Tibial nerve (tissue), 4 donors: ENCODE measurements at regions not wholly inside any gene's neighbourhood (a gene's known extent, or its start where the extent isn't known, plus 50 kb on each side); places are given as distances from the start of the nearest gene placed in this dataset.
"Not testable (repeated sequence)": the region's sequence is repeated elsewhere in the genome, so short reads cannot be mapped to it uniquely, and the experiment has no call there.

Experiments used
- DNase-seq, 2 donors: peaks; one replicate each; pipeline ENCODE4 v3.0.0-alpha.2; 2019; ENCODE audit warnings: low spot score in 2 of 2
- H3K27ac ChIP-seq, 4 donors: fragments of 200-600 bp; sonication (generic) in 3 of 4; one replicate each; pipeline ENCODE4 v1.5.1; 2017 to 2019; ENCODE audit warnings: mild to moderate bottlenecking in 1 of 4
- H3K27me3 ChIP-seq, 2 donors: fragments of 200-600 bp; sonication (generic) in 1 of 2; one replicate each; pipeline versions ENCODE4 v1.5.1 to v1.6.0; 2017 to 2019
- H3K36me3 ChIP-seq, 3 donors: fragments of 200-600 bp; sonication (generic); one replicate each; pipeline ENCODE4 v1.5.1; 2018 to 2019
- H3K4me1 ChIP-seq, 4 donors: fragments of 200-600 bp; sonication (generic) in 3 of 4; one replicate each; pipeline ENCODE4 v1.5.1; 2017 to 2019
- H3K4me3 ChIP-seq, 4 donors: fragments of 200-600 bp; sonication (generic) in 3 of 4; one replicate each; pipeline ENCODE4 v1.5.1; 2017 to 2019; ENCODE audit warnings: mild to moderate bottlenecking in 1 of 4, moderate library complexity in 1 of 4
- H3K9me3 ChIP-seq, 4 donors: fragments of 200-600 bp; sonication (generic) in 3 of 4; one replicate each; pipeline ENCODE4 v1.5.1; 2017 to 2019
- CTCF ChIP-seq, 5 experiments: fragments of 200-600 bp in 3 of 5; fragments of 450-650 bp in 2 of 5; sonication (generic) in 3 of 5; IDR thresholded peaks; one replicate each; pipeline ENCODE4 v1.5.1; 2016 to 2019; ENCODE audit warnings: antibody characterized with exemption in 5 of 5, mild to moderate bottlenecking in 3 of 5, moderate library complexity in 2 of 5
- EP300 ChIP-seq, 2 donors: sonication (generic); formaldehyde crosslinking; IDR thresholded peaks; one replicate each; pipeline ENCODE4 v1.6.1; 2017; ENCODE audit warnings: antibody characterized with exemption in 2 of 2, mild to moderate bottlenecking in 1 of 2
- POLR2A ChIP-seq, 2 donors: fragments of 450-650 bp; IDR thresholded peaks; one replicate each; pipeline ENCODE4 v1.6.1; 2017; ENCODE audit warnings: antibody characterized with exemption in 2 of 2, mild to moderate bottlenecking in 2 of 2, moderate library complexity in 2 of 2
- WGBS, 2 donors: methylation state at CpG; one replicate each; pipeline ENCODE4 v1.1.5; 2018; 5-methylcytosine and 5-hydroxymethylcytosine counted together

DNA sequence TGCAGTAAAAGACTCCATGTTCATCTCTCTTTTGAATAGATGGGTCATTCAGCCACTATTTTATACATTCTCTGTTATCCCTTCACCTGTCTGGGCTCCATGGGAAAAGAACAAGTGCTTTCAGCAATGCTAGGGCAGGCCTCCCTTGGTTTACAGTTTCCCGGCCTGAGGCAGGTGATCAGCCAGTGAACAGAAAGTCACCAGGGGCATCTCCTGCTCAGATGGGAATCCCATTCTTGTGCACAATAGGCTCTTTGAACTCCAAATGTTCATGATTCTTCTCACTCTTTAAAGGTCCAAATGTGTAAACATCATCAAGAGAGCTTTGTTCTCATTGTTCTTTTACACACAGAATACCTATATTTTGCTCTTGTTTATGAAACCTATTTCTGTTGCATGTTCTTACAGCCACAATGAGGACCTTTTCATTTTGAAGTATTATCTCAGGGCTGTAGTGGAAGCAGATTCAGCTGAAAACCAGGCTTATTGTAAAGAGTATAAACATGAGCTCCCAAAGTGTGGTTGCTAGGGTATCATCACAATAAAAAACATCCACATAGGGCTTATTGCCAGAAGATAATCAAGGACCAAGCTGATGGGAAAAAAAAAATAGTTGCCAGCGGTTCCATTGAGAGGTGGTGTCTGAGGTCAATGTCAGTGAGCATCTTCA, 267.1 kb upstream of the SGK1 start:
- H3K27me3 ChIP-seq = no peaks in the 10 kb centered on the region
- no peak overlapping the region for H3K27ac ChIP-seq
- H3K4me3 ChIP-seq = no peak overlapping the region
- no peaks in the 10 kb centered on the region for H3K9me3 ChIP-seq
- DNase-seq = no peak
- TF ChIP-seq CTCF (IDR thresholded peaks at IDR 0.05) = no peak
- no peak for TF ChIP-seq POLR2A (IDR thresholded peaks at IDR 0.05)
- TF ChIP-seq EP300 (IDR thresholded peaks at IDR 0.05) = no peak
- 76 to 78% methylated on average over 2 of the region's 2 CpGs for WGBS, 2 donors
- H3K36me3 ChIP-seq = no peaks in the 10 kb centered on the region
- H3K4me1 ChIP-seq = no peaks in the 10 kb centered on the region

- H3K27ac ChIP-seq = no peak overlapping the region
- H3K9me3 ChIP-seq = no peaks in the 10 kb centered on the region
- no peak overlapping the region for H3K4me3 ChIP-seq
- no peaks in the 10 kb centered on the region for H3K4me1 ChIP-seq
- H3K27me3 ChIP-seq = no peaks in the 10 kb centered on the region
- DNase-seq = no peak
- no peak for TF ChIP-seq EP300 (IDR thresholded peaks at IDR 0.05)
- TF ChIP-seq CTCF (IDR thresholded peaks at IDR 0.05) = no peak
- TF ChIP-seq POLR2A (IDR thresholded peaks at IDR 0.05) = no peak
- no peaks in the 10 kb centered on the region for H3K36me3 ChIP-seq
Observed at GRCh38 chr6:134577998-134578397, 260.1 kb upstream of the SGK1 start.

GRCh38 chr6:134575221-134575620, 257.3 kb upstream of the SGK1 start:
- 0 to 37% methylated on average over 1 of the region's 1 CpG for WGBS, 2 donors
- no peaks in the 10 kb centered on the region for H3K27me3 ChIP-seq
- no peaks in the 10 kb centered on the region for H3K36me3 ChIP-seq
- H3K9me3 ChIP-seq = no peaks in the 10 kb centered on the region
- DNase-seq = no peak
- H3K4me1 ChIP-seq = no peaks in the 10 kb centered on the region
- no peak for TF ChIP-seq CTCF (IDR thresholded peaks at IDR 0.05)
- TF ChIP-seq EP300 (IDR thresholded peaks at IDR 0.05) = no peak
- no peak for TF ChIP-seq POLR2A (IDR thresholded peaks at IDR 0.05)
- no peak overlapping the region for H3K27ac ChIP-seq
- no peak overlapping the region for H3K4me3 ChIP-seq

DNA sequence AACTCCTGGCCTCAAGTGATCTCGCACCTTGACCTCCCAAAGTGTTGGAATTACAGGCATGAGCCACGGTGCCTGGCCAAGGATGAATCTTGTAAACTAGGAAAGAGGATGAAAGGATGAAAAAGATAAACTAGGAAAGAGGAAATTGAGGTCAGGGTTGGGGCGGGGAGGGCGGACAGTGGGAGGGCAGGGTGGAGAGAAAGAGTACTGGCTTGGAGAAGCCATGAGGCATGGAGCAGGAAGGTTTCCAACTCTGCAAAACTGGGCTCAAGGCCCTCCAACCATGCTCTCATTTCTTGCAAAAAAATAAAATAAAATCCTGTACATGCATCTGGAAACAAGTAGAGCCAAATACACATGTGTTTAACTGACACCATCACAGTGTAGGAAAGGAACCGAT, 256.6 kb upstream of the SGK1 start:
- no peak for DNase-seq
- TF ChIP-seq POLR2A (IDR thresholded peaks at IDR 0.05) (no peak), EP300 (IDR thresholded peaks at IDR 0.05) (no peak), CTCF (IDR thresholded peaks at IDR 0.05) (no peak)
- no peak overlapping the region for H3K4me3 ChIP-seq
- H3K27ac ChIP-seq = no peak overlapping the region
- H3K9me3 ChIP-seq = no peaks in the 10 kb centered on the region
- H3K27me3 ChIP-seq = no peaks in the 10 kb centered on the region
- H3K36me3 ChIP-seq = no peaks in the 10 kb centered on the region
- no peaks in the 10 kb centered on the region for H3K4me1 ChIP-seq
- WGBS, 2 donors = 73 to 78% methylated on average over 5 of the region's 5 CpGs

- H3K27ac ChIP-seq, H3K27me3 ChIP-seq, DNase-seq, H3K4me3 ChIP-seq, H3K9me3 ChIP-seq, H3K4me1 ChIP-seq, H3K36me3 ChIP-seq: not testable (repeated sequence)
- 78 to 82% methylated on average over 3 of the region's 3 CpGs for whole genome bisulfite sequencing, 2 donors
Observed at GRCh38 chr6:134569996-134570395, 252.1 kb upstream of the SGK1 start.

DNA sequence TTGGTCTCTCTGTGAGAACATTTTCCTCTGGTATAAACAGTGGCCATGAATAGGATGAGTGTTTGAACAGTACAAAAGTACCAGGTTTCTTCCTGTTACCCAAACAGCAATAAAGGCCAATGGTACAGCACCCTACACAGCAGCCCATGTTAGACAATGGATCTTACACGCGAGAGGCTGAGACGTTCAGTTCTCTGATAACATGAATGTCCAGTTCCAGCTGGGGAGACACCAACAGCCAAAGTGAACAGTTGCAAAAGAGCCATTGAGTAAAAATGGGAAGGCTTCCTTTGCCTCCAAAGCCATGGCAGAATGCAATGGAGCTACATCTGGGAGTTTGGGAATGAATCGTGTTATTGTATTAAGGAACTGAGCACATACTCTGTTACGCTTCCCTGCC, 246.8 kb upstream of the SGK1 start:
- TF ChIP-seq EP300 (IDR thresholded peaks at IDR 0.05) (no peak), CTCF (IDR thresholded peaks at IDR 0.05) (no peak), POLR2A (IDR thresholded peaks at IDR 0.05) (no peak)
- 50 to 54% methylated on average over 5 of the region's 5 CpGs for WGBS, 2 donors
- Histone ChIP-seq H3K4me1 (no peaks in the 10 kb centered on the region), H3K27me3 (no peaks in the 10 kb centered on the region), H3K27ac (no peak overlapping the region), H3K9me3 (no peaks in the 10 kb centered on the region), H3K4me3 (no peak overlapping the region), H3K36me3 (no peaks in the 10 kb centered on the region)
- DNase-seq = no peak
